GM12878 (cell line): ENCODE measurements at regions not wholly inside any gene's neighbourhood (a gene's known extent, or its start where the extent isn't known, plus 50 kb on each side); places are given as distances from the start of the nearest gene placed in this dataset.

Source experiments
- ATAC-seq: fragments of 200-7000 bp; cut with Tn5 transposase; 3 replicates; pipeline ENCODE4 v1.9.1; 2020; ENCODE audit warnings: mild to moderate bottlenecking, moderate library complexity
- BruUV-seq: library from RNA; stranded (reverse); fragments of 400-500 nt; replicated peaks from 2 replicates; lab custom pipeline; 2021; lab: Mats Ljungman, UMichigan
- CTCF ChIA-PET: fragments of 300-600 bp; sonication (Branson Sonifier 250); formaldehyde crosslinking; extraction: SDS; loops from one replicate; lab custom pipeline; 2021; ENCODE audit warnings: inconsistent platforms; lab: Yijun Ruan, JAX
- POLR2A ChIA-PET: fragments of 350-600 bp; formaldehyde crosslinking; extraction: SDS; loops from one replicate; lab custom pipeline; 2021; ENCODE audit warnings: inconsistent platforms; lab: Charles Lee
- RAD21 ChIA-PET: fragments of 300-600 bp; sonication (Branson Sonifier 250); formaldehyde crosslinking; loops from one replicate; lab custom pipeline; 2023; ENCODE audit warnings: antibody characterized with exemption; ENCODE audit not compliant: unreplicated experiment; lab: Charles Lee
- SMC1A ChIA-PET: fragments of 300-600 bp; sonication (Branson Sonifier 250); formaldehyde crosslinking; loops from one replicate; lab custom pipeline; 2023; ENCODE audit not compliant: unreplicated experiment, uncharacterized antibody; lab: Charles Lee
- DNase-seq: peaks from one replicate; pipeline ENCODE4 v3.0.0-alpha.2; 2011; ENCODE audit warnings: low read depth, low spot score
- FAIRE-seq: peaks from 3 replicates; lab custom pipeline; 2011; peaks lifted over from hg19 to GRCh38; lab: Jason Lieb, UNC
- H2AFZ ChIP-seq: 2 replicates; pipeline ENCODE4 v1.6.0; 2011; ENCODE audit warnings: low read depth, low read length, control low read depth; ENCODE audit not compliant: control insufficient read depth
- H3K27ac ChIP-seq: 2 replicates; pipeline ENCODE4 v1.5.1; 2011; ENCODE audit warnings: control low read depth; ENCODE audit not compliant: control insufficient read depth, insufficient read depth
- H3K27me3 ChIP-seq, 2 experiments: replicated peaks in 1 of 2; 2 replicates each; pipeline versions ENCODE4 v1.6.0 to v1.6.1; 2011; ENCODE audit warnings: low read length in 1 of 2; ENCODE audit not compliant: control insufficient read depth in 2 of 2, insufficient read depth in 2 of 2
- H3K36me3 ChIP-seq, 2 experiments: 2 replicates each; pipeline ENCODE4 v1.5.1; 2011; ENCODE audit warnings: low read length in 1 of 2; ENCODE audit not compliant: control insufficient read depth in 2 of 2, insufficient read depth in 2 of 2
- H3K4me1 ChIP-seq: 2 replicates; pipeline ENCODE4 v1.6.1; 2011; ENCODE audit warnings: mild to moderate bottlenecking, low read length, moderate library complexity, mixed read lengths; ENCODE audit not compliant: control insufficient read depth, insufficient read depth
- H3K4me2 ChIP-seq: 2 replicates; pipeline ENCODE4 v1.6.0; 2011; ENCODE audit warnings: control low read depth; ENCODE audit not compliant: control insufficient read depth, insufficient read depth
- H3K4me3 ChIP-seq: fragments of 200-600 bp; sonication (generic); 2 replicates; pipeline ENCODE4 v1.5.1; 2016
- H3K79me2 ChIP-seq: 2 replicates; pipeline ENCODE4 v1.6.0; 2011; ENCODE audit warnings: low read length; ENCODE audit not compliant: control insufficient read depth, insufficient read depth
- H3K9ac ChIP-seq: 2 replicates; pipeline ENCODE4 v1.8.0; 2011; ENCODE audit warnings: low read length, control low read depth, mixed read lengths; ENCODE audit not compliant: control insufficient read depth, insufficient read depth
- H3K9me3 ChIP-seq: replicated peaks from 3 replicates; pipeline ENCODE4 v1.5.1; 2011; ENCODE audit warnings: mild to moderate bottlenecking, low read length; ENCODE audit not compliant: control insufficient read depth, insufficient read depth
- H4K20me1 ChIP-seq: 2 replicates; pipeline ENCODE4 v1.6.0; 2011; ENCODE audit not compliant: control insufficient read depth, insufficient read depth
- CEBPB ChIP-seq, 2 experiments: fragments of 150-350 bp in 1 of 2; IDR thresholded peaks; 2 replicates each; pipeline ENCODE4 v1.6.1; 2012 to 2014; ENCODE audit warnings: low read depth in 2 of 2, low read length in 2 of 2, borderline replicate concordance in 1 of 2, inconsistent platforms in 1 of 2
- E4F1 ChIP-seq: fragments of 450-650 bp; IDR thresholded peaks from 2 replicates; pipeline ENCODE4 v1.6.1; 2018; ENCODE audit warnings: borderline replicate concordance, mild to moderate bottlenecking; ENCODE audit not compliant: partially characterized antibody
- KLF5 ChIP-seq: fragments of 450-650 bp; IDR thresholded peaks from 2 replicates; pipeline ENCODE4 v1.6.1; 2014; ENCODE audit warnings: mild to moderate bottlenecking; ENCODE audit not compliant: partially characterized antibody
- NFYB ChIP-seq: IDR thresholded peaks from 2 replicates; pipeline ENCODE4 v1.6.1; 2011; ENCODE audit warnings: low read depth, mild to moderate bottlenecking, low read length, improper control_type of control experiment, moderate library complexity; ENCODE audit not compliant: insufficient read depth
- NRF1 ChIP-seq: conservative IDR thresholded peaks from 2 replicates; pipeline ENCODE4 v1.6.1; 2011; ENCODE audit warnings: mild to moderate bottlenecking, low read depth, low read length, improper control_type of control experiment
- RUNX3 ChIP-seq: IDR thresholded peaks from 2 replicates; pipeline ENCODE4 v1.6.1; 2012; ENCODE audit warnings: low read length, inconsistent platforms
- YBX1 ChIP-seq: fragments of 450-650 bp; IDR thresholded peaks from 2 replicates; pipeline ENCODE4 v1.6.1; 2016; ENCODE audit warnings: antibody characterized with exemption
- WGBS: methylation state at CpG from one replicate; pipeline ENCODE4 v1.1.6; 2016; ENCODE audit warnings: low lambda C conversion rate; ENCODE audit not compliant: insufficient replicate concordance, insufficient coverage; ENCODE audit errors: missing lambda C conversion rate; 5-methylcytosine and 5-hydroxymethylcytosine counted together
- in situ Hi-C: fragments of 300-500 bp; cut with MboI; formaldehyde crosslinking; loops from 9 replicates; pipeline ENCODE4 v1.14.3; 2018; ENCODE audit warnings: mixed read lengths
- intact Hi-C: fragments of 100-400 bp; cut with micrococcal nuclease; formaldehyde crosslinking; loops from one replicate; pipeline ENCODE4 v1.14.2; 2022; ENCODE audit not compliant: unreplicated experiment

DNA sequence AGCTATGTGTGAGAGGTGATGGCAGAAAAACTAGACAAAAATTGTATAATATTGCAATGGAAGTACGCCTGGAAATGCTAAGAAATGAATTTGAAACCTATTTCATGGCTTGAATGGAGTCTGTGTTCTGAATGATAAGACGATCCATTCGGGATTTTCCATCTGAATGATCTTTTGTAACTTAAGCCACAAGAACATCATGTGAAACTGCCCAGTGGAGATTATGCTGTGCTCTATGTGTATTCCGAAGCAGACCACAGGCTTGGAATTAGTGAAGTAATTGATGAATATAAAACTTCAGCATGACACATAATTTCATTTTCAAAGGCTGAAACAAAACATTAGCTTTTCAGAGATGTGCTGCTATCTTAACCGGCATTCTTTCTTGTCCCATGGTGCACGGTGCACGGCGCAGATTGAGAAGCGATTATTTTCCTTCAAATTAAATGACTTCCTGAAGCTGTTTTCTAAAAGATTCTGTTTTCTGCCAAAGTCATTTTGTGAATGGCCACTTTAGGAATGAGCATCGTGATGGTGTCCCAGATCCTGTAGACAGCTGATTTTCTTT is 652.9 kb downstream of the PLA2G4A start:
- H3K9me3 ChIP-seq: no peaks in the 10 kb centered on the region
- BruUV-seq: no TSS peak
- no peaks in the 10 kb centered on the region for H3K79me2 ChIP-seq
- RAD21 ChIA-PET: no interaction called here
- FAIRE-seq: no peak
- POLR2A ChIA-PET: no interaction called here
- H3K4me3 ChIP-seq: no peak overlapping the region
- in situ Hi-C loops (no loop called here), intact Hi-C loops (no loop called here)
- H3K4me2 ChIP-seq: no peak overlapping the region
- no peak for TF ChIP-seq E4F1
- TF ChIP-seq YBX1: no peak
- no peak for TF ChIP-seq NRF1
- TF ChIP-seq NFYB: no peak
- TF ChIP-seq CEBPB (IDR thresholded peaks at IDR 0.05; ENCODE audit: borderline replicate concordance in 1 of 2, low read depth in 2 of 2, low read length in 2 of 2): no peak
- no peak for TF ChIP-seq KLF5
- TF ChIP-seq RUNX3: no peak
- no peak overlapping the region for H3K27ac ChIP-seq
- no peaks in the 10 kb centered on the region for H3K36me3 ChIP-seq
- no peak for DNase-seq
- H3K4me1 ChIP-seq: no peaks in the 10 kb centered on the region
- SMC1A ChIA-PET: interaction anchor here (1.3 to 1.5 kb wide), 2 partner anchors 16 to 18 kb away, joined by 3 to 4 read pairs; no protein-coding TSS in a partner anchor
- no peaks in the 10 kb centered on the region for H3K27me3 ChIP-seq
- no peak overlapping the region for H3K9ac ChIP-seq
- CTCF ChIA-PET: no interaction called here
- H4K20me1 ChIP-seq: no peaks in the 10 kb centered on the region
- no peak overlapping the region for H2AFZ ChIP-seq
- 44% methylated on average over 10 of the region's 10 CpGs for WGBS
- ATAC-seq: no peak
